ENCODE measurements at regions not wholly inside any gene's neighbourhood (a gene's known extent, or its start where the extent isn't known, plus 50 kb on each side); places are given as distances from the start of the nearest gene placed in this dataset.

GRCh38 chr2:187171318-187171717 lies 276.7 kb downstream of the CALCRL start:
- no peak for DNase-seq (ENCODE audit: low read depth)
- TF ChIP-seq CTCF (IDR thresholded peaks at IDR 0.05; ENCODE audit: control insufficient read depth, insufficient read depth, low read depth, low read length, missing control alignments), result no peak
- H3K4me3 ChIP-seq (ENCODE audit: control insufficient read depth, low read depth, low read length), result no peak overlapping the region

- TF ChIP-seq CTCF (IDR thresholded peaks at IDR 0.05; ENCODE audit: control insufficient read depth, insufficient read depth, low read depth, low read length, missing control alignments), result no peak
Observed at GRCh38 chr2:187169864-187170263, 278.2 kb downstream of the CALCRL start.

GRCh38 chr2:187168720-187169713 lies 279.0 kb downstream of the CALCRL start:
- no peak overlapping the region for H3K4me3 ChIP-seq (ENCODE audit: control insufficient read depth, low read depth, low read length)
- DNase-seq (ENCODE audit: low read depth), result no peak
- no peak for TF ChIP-seq CTCF (IDR thresholded peaks at IDR 0.05; ENCODE audit: control insufficient read depth, insufficient read depth, low read depth, low read length, missing control alignments)

More at GRCh38 chr2:187169864-187170263, 278.2 kb downstream of the CALCRL start:
- DNase-seq (ENCODE audit: low read depth), result no peak
- H3K4me3 ChIP-seq (ENCODE audit: control insufficient read depth, low read depth, low read length), result no peak overlapping the region

- TF ChIP-seq CTCF (IDR thresholded peaks at IDR 0.05; ENCODE audit: control insufficient read depth, insufficient read depth, low read depth, low read length, missing control alignments), result no peak
- DNase-seq (ENCODE audit: low read depth), result no peak
- no peak overlapping the region for H3K4me3 ChIP-seq (ENCODE audit: control insufficient read depth, low read depth, low read length)
Observed at GRCh38 chr2:187167491-187167890, 280.6 kb downstream of the CALCRL start.

- no peak for DNase-seq (ENCODE audit: low read depth)
- H3K4me3 ChIP-seq (ENCODE audit: control insufficient read depth, low read depth, low read length), result no peak overlapping the region
- TF ChIP-seq CTCF (IDR thresholded peaks at IDR 0.05; ENCODE audit: control insufficient read depth, insufficient read depth, low read depth, low read length, missing control alignments), result no peak
Observed at GRCh38 chr2:187165936-187166610, 282.0 kb downstream of the CALCRL start.

GRCh38 chr2:187158452-187158851 lies 289.6 kb downstream of the CALCRL start:
- no peak for TF ChIP-seq CTCF (IDR thresholded peaks at IDR 0.05; ENCODE audit: control insufficient read depth, insufficient read depth, low read depth, low read length, missing control alignments)
- H3K4me3 ChIP-seq (ENCODE audit: control insufficient read depth, low read depth, low read length), result no peak overlapping the region
- DNase-seq (ENCODE audit: low read depth), result no peak
